ENCODE measurements at regions not wholly inside any gene's neighbourhood (a gene's known extent, or its start where the extent isn't known, plus 50 kb on each side); places are given as distances from the start of the nearest gene placed in this dataset.

GRCh38 chr2:222360146-222360545 is 61.3 kb upstream of the PAX3 start:
- H3K4me1 ChIP-seq (ENCODE audit: insufficient read depth, low read length, poor library complexity, severe bottlenecking): peaks cover 18% of the 10 kb centered on the region
- H3K9me3 ChIP-seq (ENCODE audit: insufficient read depth, low read depth, low read length): no peaks in the 10 kb centered on the region
- no peaks in the 10 kb centered on the region for H3K27me3 ChIP-seq (ENCODE audit: insufficient read depth, low read length, poor library complexity, severe bottlenecking)
- 0 out of 2 replicates have a peak, but pooled peaks cover 3% of the 10 kb centered on the region for H3F3A ChIP-seq (ENCODE audit: low read depth)
- no peaks in the 10 kb centered on the region for H3K79me2 ChIP-seq (ENCODE audit: insufficient read depth, low read length)
- no peak overlapping the region for H3K4me2 ChIP-seq (ENCODE audit: low read depth, low read length, poor library complexity, severe bottlenecking)
- no peak overlapping the region for H3K4me3 ChIP-seq (ENCODE audit: low read length, poor library complexity, severe bottlenecking)
- H3K9me2 ChIP-seq (replicated peaks; ENCODE audit: low read depth, low read length): no peaks in the 10 kb centered on the region
- H3K36me3 ChIP-seq (ENCODE audit: insufficient read depth, low read length): no peaks in the 10 kb centered on the region
- no peak overlapping the region for H2AFZ ChIP-seq (ENCODE audit: low read length)
- H4K20me1 ChIP-seq (ENCODE audit: insufficient read depth, low read length, poor library complexity, severe bottlenecking): no peaks in the 10 kb centered on the region
- no peak for TF ChIP-seq EZH2phosphoT487 (IDR thresholded peaks at IDR 0.05; ENCODE audit: borderline replicate concordance)
- TF ChIP-seq CTCF (conservative IDR thresholded peaks at IDR 0.05; ENCODE audit: low read length): no peak
- H3K9ac ChIP-seq (ENCODE audit: low read depth, low read length, poor library complexity, severe bottlenecking): no peak overlapping the region

- no peaks in the 10 kb centered on the region for H3K27me3 ChIP-seq (ENCODE audit: insufficient read depth, low read length, poor library complexity, severe bottlenecking)
- no peaks in the 10 kb centered on the region for H3K79me2 ChIP-seq (ENCODE audit: insufficient read depth, low read length)
- H3K4me3 ChIP-seq (ENCODE audit: low read length, poor library complexity, severe bottlenecking): no peak overlapping the region
- no peaks in the 10 kb centered on the region for H3K9me3 ChIP-seq (ENCODE audit: insufficient read depth, low read depth, low read length)
- TF ChIP-seq CTCF (conservative IDR thresholded peaks at IDR 0.05; ENCODE audit: low read length) (no peak), EZH2phosphoT487 (IDR thresholded peaks at IDR 0.05; ENCODE audit: borderline replicate concordance) (no peak)
- no peak overlapping the region for H3K4me2 ChIP-seq (ENCODE audit: low read depth, low read length, poor library complexity, severe bottlenecking)
- H3K4me1 ChIP-seq (ENCODE audit: insufficient read depth, low read length, poor library complexity, severe bottlenecking): peaks cover 18% of the 10 kb centered on the region
- H3K9ac ChIP-seq (ENCODE audit: low read depth, low read length, poor library complexity, severe bottlenecking): no peak overlapping the region
- H4K20me1 ChIP-seq (ENCODE audit: insufficient read depth, low read length, poor library complexity, severe bottlenecking): no peaks in the 10 kb centered on the region
- no peaks in the 10 kb centered on the region for H3K9me2 ChIP-seq (replicated peaks; ENCODE audit: low read depth, low read length)
- no peak overlapping the region for H2AFZ ChIP-seq (ENCODE audit: low read length)
- 0 out of 2 replicates have a peak, but pooled peaks cover 3% of the 10 kb centered on the region for H3F3A ChIP-seq (ENCODE audit: low read depth)
- H3K36me3 ChIP-seq (ENCODE audit: insufficient read depth, low read length): no peaks in the 10 kb centered on the region
These were observed 62.2 kb upstream of the PAX3 start for GRCh38 chr2:222360997-222361396.

- 0 out of 2 replicates have a peak, but pooled peaks cover 3% of the 10 kb centered on the region for H3F3A ChIP-seq (ENCODE audit: low read depth)
- TF ChIP-seq CTCF (conservative IDR thresholded peaks at IDR 0.05; ENCODE audit: low read length) (no peak), EZH2phosphoT487 (IDR thresholded peaks at IDR 0.05; ENCODE audit: borderline replicate concordance) (no peak)
- no peak overlapping the region for H3K4me2 ChIP-seq (ENCODE audit: low read depth, low read length, poor library complexity, severe bottlenecking)
- H3K4me1 ChIP-seq (ENCODE audit: insufficient read depth, low read length, poor library complexity, severe bottlenecking): peaks cover 18% of the 10 kb centered on the region
- no peaks in the 10 kb centered on the region for H4K20me1 ChIP-seq (ENCODE audit: insufficient read depth, low read length, poor library complexity, severe bottlenecking)
- no peaks in the 10 kb centered on the region for H3K9me2 ChIP-seq (replicated peaks; ENCODE audit: low read depth, low read length)
- no peak overlapping the region for H2AFZ ChIP-seq (ENCODE audit: low read length)
- no peaks in the 10 kb centered on the region for H3K27me3 ChIP-seq (ENCODE audit: insufficient read depth, low read length, poor library complexity, severe bottlenecking)
- no peaks in the 10 kb centered on the region for H3K79me2 ChIP-seq (ENCODE audit: insufficient read depth, low read length)
- H3K36me3 ChIP-seq (ENCODE audit: insufficient read depth, low read length): no peaks in the 10 kb centered on the region
- no peak overlapping the region for H3K4me3 ChIP-seq (ENCODE audit: low read length, poor library complexity, severe bottlenecking)
- H3K9me3 ChIP-seq (ENCODE audit: insufficient read depth, low read depth, low read length): no peaks in the 10 kb centered on the region
- no peak overlapping the region for H3K9ac ChIP-seq (ENCODE audit: low read depth, low read length, poor library complexity, severe bottlenecking)
These were observed 62.6 kb upstream of the SGPP2 start for GRCh38 chr2:222361787-222362186.

Measured in Loucy (cell line).